Right renal cortex interstitium (tissue), 3 donors: ENCODE measurements at regions not wholly inside any gene's neighbourhood (a gene's known extent, or its start where the extent isn't known, plus 50 kb on each side); places are given as distances from the start of the nearest gene placed in this dataset.

Source experiments
- DNase-seq, 3 donors: peaks; one replicate each; pipeline ENCODE4 v3.0.0-alpha.2; 2013; ENCODE audit warnings: low read depth in 3 of 3, low spot score in 2 of 3

DNA sequence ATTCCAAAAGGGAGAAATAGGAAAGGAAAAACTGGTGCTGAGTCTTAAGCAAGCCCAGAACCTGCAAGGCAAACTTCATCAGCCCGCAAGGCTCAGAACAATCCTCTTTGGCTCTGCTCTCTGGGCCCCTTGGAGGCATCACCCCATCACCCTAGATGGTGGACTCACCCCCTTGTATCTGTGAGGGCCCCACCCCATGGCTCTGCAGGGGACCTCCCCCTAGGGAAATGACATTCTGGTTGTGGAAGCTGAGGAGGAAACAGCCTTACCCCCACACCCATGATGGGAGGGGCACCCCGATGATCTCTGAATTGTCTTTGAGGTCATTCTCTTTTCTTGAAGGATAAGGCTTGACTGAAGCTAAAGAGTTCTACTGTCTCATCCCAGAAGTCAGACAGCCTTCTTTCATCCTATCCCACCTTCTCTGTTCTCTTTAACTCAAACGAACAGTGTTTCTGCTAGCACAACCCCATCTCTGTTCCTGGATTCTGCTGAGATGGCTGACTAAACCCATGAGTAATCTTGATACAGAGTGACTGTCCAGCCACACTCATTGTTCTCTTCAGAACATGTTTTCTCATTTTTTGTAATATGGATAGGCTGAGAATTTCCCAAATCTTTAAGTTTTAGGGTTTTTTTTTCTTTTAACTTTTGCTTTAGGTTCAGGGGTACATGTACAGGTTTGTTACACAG is 492.1 kb upstream of the MYT1L start:
- DNase-seq = no peak

- DNase-seq = no peak
These were observed 491.1 kb upstream of the MYT1L start for GRCh38 chr2:2822143-2822542.

DNA sequence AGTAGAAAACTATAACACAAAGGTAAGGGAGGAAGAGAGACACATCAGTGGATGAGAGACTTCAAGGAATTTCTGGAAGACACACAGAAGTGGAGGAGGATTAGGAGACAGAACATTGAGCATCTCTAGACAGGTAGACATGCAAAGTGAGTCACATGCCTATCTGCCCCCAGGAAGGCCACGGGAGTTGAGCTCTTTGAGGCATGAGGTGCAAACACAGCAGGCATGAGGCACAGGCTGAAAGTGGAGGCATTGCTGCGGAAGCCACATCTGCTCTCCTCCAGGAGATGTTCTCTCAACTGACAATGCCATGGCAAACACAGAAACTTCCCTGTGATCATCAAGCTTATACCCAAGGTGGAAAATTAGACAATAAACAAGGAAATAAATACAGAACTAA is 481.6 kb upstream of the MYT1L start:
- DNase-seq = no peak

GRCh38 chr2:2812117-2812516 is 481.0 kb upstream of the MYT1L start:
- DNase-seq = no peak

DNA sequence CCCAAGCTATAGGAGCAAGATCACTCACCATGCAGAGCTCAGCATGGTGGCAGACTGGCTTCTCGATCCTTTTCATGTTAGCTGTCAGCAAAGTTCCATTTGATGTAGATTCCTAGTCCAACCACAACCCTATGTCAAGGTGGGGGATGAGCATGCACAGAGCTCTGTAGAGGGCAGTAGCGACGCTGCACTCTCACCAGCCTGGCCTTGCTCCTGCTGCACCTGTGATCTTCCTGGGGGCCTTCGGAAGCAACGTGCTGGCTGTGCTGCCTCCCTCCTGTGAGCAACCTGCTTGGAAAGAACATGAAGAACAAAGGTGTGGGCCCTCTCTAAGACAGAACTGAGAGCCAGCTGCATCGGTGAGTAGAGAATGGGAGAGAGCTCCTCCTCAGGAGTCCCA is 479.4 kb upstream of the MYT1L start:
- no peak for DNase-seq

- DNase-seq = no peak
These were observed 478.7 kb upstream of the MYT1L start for GRCh38 chr2:2809771-2810170.

- no peak for DNase-seq
These were observed 477.5 kb upstream of the MYT1L start for GRCh38 chr2:2808551-2809058.

DNA sequence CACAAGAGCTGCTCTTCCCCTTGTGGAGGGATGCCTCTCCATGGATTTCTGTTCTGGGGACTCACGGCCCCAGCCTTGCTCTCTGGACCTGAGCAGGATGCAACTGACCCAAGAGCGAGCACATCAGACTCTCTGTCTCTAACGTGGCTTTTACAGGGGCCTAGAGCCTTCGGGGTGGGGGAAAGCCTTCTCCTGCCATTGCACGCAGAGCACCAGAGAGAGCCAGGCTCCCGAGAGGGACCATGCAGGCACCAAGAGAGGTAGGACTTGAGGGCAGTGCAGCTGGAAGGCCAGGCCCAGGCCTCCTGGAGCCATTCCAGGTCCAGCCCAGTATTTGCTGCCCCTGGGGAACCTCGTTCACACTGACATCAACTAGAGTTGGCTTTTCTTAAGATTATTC is 475.6 kb upstream of the MYT1L start:
- no peak for DNase-seq

DNA sequence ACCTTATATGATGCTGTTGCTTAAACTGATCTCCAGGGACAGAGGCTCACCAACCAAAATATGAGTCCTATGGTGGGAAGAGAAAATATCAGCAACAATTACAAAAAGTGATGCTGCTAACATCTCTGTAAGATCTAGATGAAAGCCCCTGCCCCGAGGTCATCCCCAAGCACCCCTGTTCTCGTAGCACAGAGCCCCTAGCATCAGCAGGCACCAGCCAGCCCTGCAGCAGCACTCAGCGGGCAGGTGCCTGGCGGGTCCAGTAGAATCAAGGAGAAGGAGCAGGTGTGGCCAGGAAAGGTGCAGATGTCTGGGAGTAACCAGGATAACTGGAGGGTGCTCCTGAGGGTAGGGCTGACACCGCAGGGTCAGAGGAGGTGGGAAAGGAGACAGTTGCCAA is 474.2 kb upstream of the MYT1L start:
- no peak for DNase-seq

DNA sequence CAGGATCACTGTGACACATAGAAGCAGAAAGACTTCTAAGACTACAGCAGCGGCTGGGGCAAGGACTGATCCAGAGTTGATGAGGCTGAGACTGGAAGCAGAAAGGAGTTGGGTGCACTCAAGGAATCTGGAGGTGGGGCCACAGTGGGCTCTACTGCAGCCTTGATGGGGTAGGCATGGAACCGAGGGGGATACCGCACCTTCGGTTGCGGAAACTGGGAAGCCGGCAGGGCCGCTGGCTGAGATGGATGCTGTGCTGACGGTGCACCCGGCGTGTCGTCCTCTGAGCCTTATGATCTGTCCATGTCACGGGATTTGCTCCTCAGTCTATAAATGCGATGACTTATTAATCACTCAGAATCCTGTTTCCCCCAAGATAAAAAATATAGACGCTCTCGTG is 473.5 kb upstream of the MYT1L start:
- no peak for DNase-seq

DNA sequence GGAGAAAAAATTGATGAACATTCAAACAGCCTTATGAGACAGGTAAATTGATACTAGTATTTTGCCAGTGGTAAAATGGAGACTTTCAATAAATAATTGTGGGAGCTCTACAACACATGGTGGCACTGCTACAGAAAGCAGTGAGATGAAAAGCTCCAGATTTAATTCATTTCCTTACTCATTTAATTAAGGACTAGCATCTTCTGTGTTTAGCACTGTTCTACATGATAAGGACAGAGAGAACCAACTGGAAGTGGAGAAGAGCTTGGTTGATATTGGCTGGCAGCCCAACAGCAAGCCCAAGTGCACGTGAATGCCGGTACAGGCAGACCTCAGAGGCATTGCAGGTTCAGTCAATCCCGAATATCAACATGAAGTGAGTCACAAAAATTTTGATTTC is 470.4 kb upstream of the MYT1L start:
- DNase-seq = no peak

DNA sequence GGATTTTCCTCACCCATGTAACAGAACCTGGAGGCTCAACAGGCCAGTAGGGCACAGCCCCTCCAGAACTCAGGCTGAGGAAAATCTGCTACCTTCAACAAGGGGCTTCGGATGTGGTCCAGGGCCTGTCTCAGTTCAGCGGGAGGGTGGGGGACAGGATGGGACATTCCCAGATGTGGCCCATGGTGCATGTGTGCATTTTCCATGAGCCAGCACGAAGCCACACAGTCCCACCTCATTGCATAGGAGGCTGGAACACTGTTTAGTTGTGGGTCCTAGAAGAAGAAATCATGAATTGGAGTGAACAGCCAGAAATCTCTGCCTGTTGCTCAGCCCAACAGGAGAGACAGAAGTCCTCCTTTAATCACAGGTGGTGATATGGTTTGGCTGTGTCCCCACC is 469.6 kb upstream of the MYT1L start:
- no peak for DNase-seq

GRCh38 chr2:2800001-2800400 is 468.9 kb upstream of the MYT1L start:
- no peak for DNase-seq

- DNase-seq = no peak
These were observed 468.1 kb upstream of the MYT1L start for GRCh38 chr2:2799151-2799697.

DNA sequence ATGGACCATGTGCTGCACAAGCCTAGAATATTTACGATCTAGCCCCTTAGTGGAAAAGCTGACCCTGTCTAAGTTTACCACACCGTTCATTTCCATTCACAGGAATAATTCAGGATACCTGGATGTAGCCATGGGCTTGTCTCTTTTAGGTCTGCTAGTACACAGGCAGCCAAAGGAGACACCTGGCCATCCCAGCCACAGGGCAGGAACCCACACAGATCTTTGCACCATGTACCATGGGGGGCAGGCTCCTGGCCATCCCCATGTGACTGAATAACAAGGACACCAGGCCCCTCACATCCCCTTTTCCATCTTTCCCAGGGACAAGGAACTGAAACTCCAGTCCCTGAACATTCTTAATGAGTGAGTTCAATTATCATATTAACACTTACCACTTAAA is 467.3 kb upstream of the MYT1L start:
- DNase-seq = no peak

- no peak for DNase-seq
These were observed 466.7 kb upstream of the MYT1L start for GRCh38 chr2:2797797-2798196.

- no peak for DNase-seq
These were observed 465.1 kb upstream of the MYT1L start for GRCh38 chr2:2796207-2796606.

DNA sequence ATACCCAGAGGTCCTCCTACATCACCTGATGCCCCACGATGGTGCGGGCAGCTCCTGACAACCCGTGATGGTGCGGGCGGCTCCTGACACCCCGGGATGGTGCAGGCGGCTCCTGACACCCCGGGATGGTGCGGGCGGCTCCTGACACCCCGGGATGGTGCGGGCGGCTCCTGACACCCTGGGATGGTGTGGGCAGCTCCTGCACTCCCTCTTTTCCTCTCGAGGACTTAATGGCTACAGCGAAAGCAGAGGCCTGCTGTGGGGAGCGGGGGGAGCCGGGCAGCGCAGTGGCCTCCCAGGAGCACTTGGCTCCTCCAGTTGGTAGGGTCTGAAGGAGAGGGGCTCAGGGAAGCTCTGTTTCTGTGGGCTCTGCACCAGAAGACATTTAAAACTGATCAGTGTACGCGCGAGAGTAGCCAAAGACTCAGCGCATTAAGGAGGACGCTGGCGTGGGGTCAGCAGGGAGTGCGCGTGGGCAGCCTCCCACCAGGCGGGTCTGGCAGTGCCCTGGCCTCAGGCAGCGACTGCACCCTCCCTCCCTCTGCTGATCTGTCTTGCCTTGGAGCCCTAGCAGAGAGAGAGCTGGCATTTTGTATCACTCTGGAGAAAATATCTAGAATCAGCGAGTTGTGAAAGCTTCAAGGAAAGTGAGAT is 464.5 kb upstream of the MYT1L start:
- DNase-seq = no peak

- DNase-seq = no peak
These were observed 463.0 kb upstream of the MYT1L start for GRCh38 chr2:2793925-2794560.

DNA sequence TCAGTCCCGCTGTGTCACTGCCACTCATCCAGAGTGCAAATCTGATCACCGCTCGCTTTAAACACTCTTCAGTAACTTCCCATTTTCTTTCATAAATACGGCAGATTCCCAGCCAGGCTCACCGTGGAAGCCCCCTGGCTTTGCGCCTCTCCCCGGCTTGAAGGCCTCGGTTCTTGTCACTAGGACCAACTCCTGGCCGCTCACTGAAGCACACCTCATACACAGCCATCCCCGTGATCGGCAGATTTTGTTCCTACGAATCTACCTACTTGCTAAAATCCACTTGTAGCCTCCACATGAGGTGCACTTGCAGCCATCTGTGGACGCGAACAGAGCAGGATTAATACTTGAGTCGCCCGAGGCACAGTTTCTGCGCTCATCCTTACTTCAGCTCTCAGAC is 462.4 kb upstream of the MYT1L start:
- no peak for DNase-seq

DNA sequence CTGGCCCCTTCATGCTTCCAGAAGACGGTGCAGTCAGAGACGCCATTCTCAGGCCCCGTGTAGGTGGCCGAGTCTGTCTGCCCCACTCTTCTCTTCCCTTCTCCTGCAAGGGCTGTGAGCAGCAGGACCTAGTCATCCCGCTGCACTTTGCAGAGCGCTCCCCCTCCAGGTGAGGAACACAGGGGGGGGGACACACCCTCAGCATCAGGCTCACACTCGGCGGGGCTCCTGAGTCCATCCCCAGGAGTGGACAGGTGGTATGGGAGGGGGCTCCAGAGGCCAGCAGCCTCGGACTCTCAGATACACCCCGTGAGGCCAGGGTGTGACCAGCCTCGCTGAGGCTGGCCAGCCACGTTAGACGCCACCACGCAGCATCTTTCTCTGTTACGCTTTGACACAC is 460.5 kb upstream of the MYT1L start:
- DNase-seq = no peak

DNA sequence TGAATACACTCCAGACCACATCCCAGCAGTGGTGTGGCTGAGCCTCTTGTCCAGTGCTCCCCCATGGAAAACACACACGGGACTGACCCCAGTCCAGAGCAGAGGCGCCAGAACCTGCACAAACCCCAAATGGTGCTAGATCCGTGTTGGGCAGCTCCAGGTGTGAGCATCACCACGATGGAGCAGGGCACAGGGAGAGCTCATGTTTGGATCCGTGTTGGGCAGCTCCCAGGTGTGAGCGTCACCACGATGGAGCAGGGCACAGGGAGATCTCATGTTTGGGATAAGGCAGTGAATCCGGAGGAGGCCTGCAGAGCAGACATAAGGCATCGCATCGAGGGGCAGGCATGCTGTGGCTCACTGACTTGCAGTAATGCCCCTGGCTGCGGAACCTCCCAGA is 460.0 kb upstream of the MYT1L start:
- no peak for DNase-seq
